ENCODE measurements at regions not wholly inside any gene's neighbourhood (a gene's known extent, or its start where the extent isn't known, plus 50 kb on each side); places are given as distances from the start of the nearest gene placed in this dataset.

DNA sequence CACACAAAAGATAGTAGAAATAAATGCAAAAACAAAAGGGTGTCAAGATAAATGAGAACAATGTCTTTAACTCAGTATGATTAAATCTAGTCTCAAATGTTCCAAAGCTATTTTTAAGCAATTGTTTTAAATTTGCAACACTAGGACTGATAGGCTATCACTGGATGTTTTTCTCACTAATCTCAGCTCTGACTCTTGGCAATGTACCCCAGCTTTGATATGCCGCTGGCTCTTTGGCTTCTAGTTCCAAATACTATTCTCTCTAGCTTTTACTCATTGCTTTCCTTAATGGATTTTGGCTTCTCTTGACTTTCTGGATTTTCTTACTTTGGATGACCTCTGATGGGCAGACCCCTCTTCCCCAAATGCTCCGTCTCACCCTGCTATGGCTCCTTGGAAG lies 116.0 kb upstream of the SLC35B3 start:
- TF ChIP-seq CTCF (IDR thresholded peaks at IDR 0.05 in 4 of 5, conservative IDR thresholded peaks at IDR 0.05 in 1 of 5): no peak
- TF ChIP-seq POLR2A (IDR thresholded peaks at IDR 0.05): no peak

Data from gastrocnemius medialis (tissue), 4 donors.